CD14-positive monocyte (primary cell): ENCODE measurements at regions not wholly inside any gene's neighbourhood (a gene's known extent, or its start where the extent isn't known, plus 50 kb on each side); places are given as distances from the start of the nearest gene placed in this dataset.

Experiments used
- DNase-seq, 3 donors: peaks; one replicate each; pipeline ENCODE4 v3.0.0-alpha.2; 2011 to 2022
- H2AFZ ChIP-seq: 2 replicates; pipeline ENCODE4 v1.6.0; 2012; ENCODE audit warnings: mild to moderate bottlenecking, low read depth, low read length, inconsistent platforms; ENCODE audit not compliant: insufficient read depth, poor library complexity, severe bottlenecking
- H3K27ac ChIP-seq, 2 donors: 1 replicate in 1 of 2; 2 replicates in 1 of 2; pipeline ENCODE4 v1.5.1; 2012 to 2013; ENCODE audit warnings: low read length in 2 of 2, control low read depth in 1 of 2, inconsistent platforms in 1 of 2, low read depth in 1 of 2, mild to moderate bottlenecking in 1 of 2
- H3K27me3 ChIP-seq, 2 donors: one replicate each; pipeline versions ENCODE4 v1.6.0 to v1.6.1; 2011 to 2013; ENCODE audit warnings: low read length in 2 of 2; ENCODE audit not compliant: control insufficient read depth in 2 of 2, insufficient read depth in 2 of 2
- H3K36me3 ChIP-seq, 2 donors: replicated peaks in 1 of 2; 1 replicate in 1 of 2; 2 replicates in 1 of 2; pipeline versions ENCODE4 v1.5.1 to v1.6.1; 2012 to 2013; ENCODE audit warnings: low read length in 2 of 2, control low read depth in 1 of 2, inconsistent platforms in 1 of 2, mild to moderate bottlenecking in 1 of 2; ENCODE audit not compliant: insufficient read depth in 2 of 2, control insufficient read depth in 1 of 2
- H3K4me1 ChIP-seq, 2 donors: 1 replicate in 1 of 2; 2 replicates in 1 of 2; pipeline versions ENCODE4 v1.5.1 to v1.6.1; 2012 to 2013; ENCODE audit warnings: low read length in 2 of 2, control low read depth in 1 of 2, inconsistent platforms in 1 of 2, mild to moderate bottlenecking in 1 of 2, moderate library complexity in 1 of 2; ENCODE audit not compliant: insufficient read depth in 2 of 2, control insufficient read depth in 1 of 2
- H3K4me2 ChIP-seq: replicated peaks from 2 replicates; pipeline ENCODE3; 2012; ENCODE audit warnings: low read length, moderate library complexity, mild to moderate bottlenecking; ENCODE audit not compliant: poor library complexity, severe bottlenecking; ENCODE audit errors: extremely low read depth
- H3K4me3 ChIP-seq, 3 experiments: fragments of 200-600 bp in 1 of 3; sonication (generic) in 1 of 3; replicated peaks in 1 of 3; 1 replicate in 2 of 3; 2 replicates in 1 of 3; pipeline ENCODE4 v1.5.1; 2011 to 2013; ENCODE audit warnings: low read length in 3 of 3, mild to moderate bottlenecking in 3 of 3, control low read depth in 2 of 3, low read depth in 2 of 3, inconsistent platforms in 1 of 3, moderate library complexity in 1 of 3
- H3K79me2 ChIP-seq: 2 replicates; pipeline ENCODE4 v1.6.0; 2012; ENCODE audit warnings: mild to moderate bottlenecking, control low read depth, inconsistent platforms, low read length, moderate library complexity; ENCODE audit not compliant: insufficient read depth
- H3K9ac ChIP-seq: 2 replicates; pipeline ENCODE4 v1.6.0; 2017; ENCODE audit warnings: low read length, mild to moderate bottlenecking; ENCODE audit not compliant: insufficient read depth, poor library complexity, severe bottlenecking
- H3K9me3 ChIP-seq, 2 donors: replicated peaks in 1 of 2; 1 replicate in 1 of 2; 2 replicates in 1 of 2; pipeline versions ENCODE4 v1.5.1 to v1.6.1; 2012 to 2013; ENCODE audit warnings: low read length in 2 of 2, control low read depth in 1 of 2; ENCODE audit not compliant: control insufficient read depth in 1 of 2, insufficient read depth in 1 of 2
- H4K20me1 ChIP-seq: 2 replicates; pipeline ENCODE4 v1.6.0; 2012; ENCODE audit warnings: mild to moderate bottlenecking, low read length, control low read depth, moderate library complexity; ENCODE audit not compliant: insufficient read depth
- H3K27ac Mint-ChIP-seq, 7 donors: one replicate each; pipeline ENCODE4 v1.8.0; 2020; ENCODE audit warnings: mild to moderate bottlenecking in 7 of 7, mixed read lengths in 7 of 7, moderate library complexity in 6 of 7, inconsistent platforms in 2 of 7
- H3K27me3 Mint-ChIP-seq, 3 donors: one replicate each; pipeline ENCODE4 v1.8.0; 2021 to 2022; ENCODE audit warnings: low read depth in 3 of 3, mild to moderate bottlenecking in 3 of 3, mixed read lengths in 3 of 3, moderate library complexity in 3 of 3, inconsistent platforms in 1 of 3
- H3K36me3 Mint-ChIP-seq, 2 donors: one replicate each; pipeline ENCODE4 v1.8.0; 2020; ENCODE audit warnings: mixed read lengths in 2 of 2, inconsistent platforms in 1 of 2, mild to moderate bottlenecking in 1 of 2
- H3K4me1 Mint-ChIP-seq: one replicate; pipeline ENCODE4 v1.8.0; 2020; ENCODE audit warnings: mild to moderate bottlenecking, mixed read lengths
- H3K4me3 Mint-ChIP-seq, 2 donors: one replicate each; pipeline ENCODE4 v1.8.0; 2020; ENCODE audit warnings: mild to moderate bottlenecking in 2 of 2, mixed read lengths in 2 of 2, moderate library complexity in 1 of 2
- H3K9me3 Mint-ChIP-seq, 7 donors: one replicate each; pipeline ENCODE4 v1.8.0; 2020 to 2022; ENCODE audit warnings: mixed read lengths in 7 of 7, mild to moderate bottlenecking in 6 of 7, moderate library complexity in 6 of 7, inconsistent platforms in 2 of 7
- WGBS: methylation state at CpG from one replicate; pipeline ENCODE4 v1.1.5; 2013; ENCODE audit warnings: missing lambda C conversion rate; ENCODE audit not compliant: insufficient coverage; 5-methylcytosine and 5-hydroxymethylcytosine counted together
- intact Hi-C, 2 donors: fragments of 100-400 bp; cut with micrococcal nuclease; formaldehyde crosslinking; loops; one replicate each; pipeline versions ENCODE4 v1.15.0 to v1.15.1; 2023
- TF ChIP-seq, protein P1 (sequence below): fragments of 200-600 bp; IDR thresholded peaks from one replicate; pipeline ENCODE4 v1.8.0; 2022; ENCODE audit warnings: antibody characterized with exemption, mild to moderate bottlenecking

DNA sequence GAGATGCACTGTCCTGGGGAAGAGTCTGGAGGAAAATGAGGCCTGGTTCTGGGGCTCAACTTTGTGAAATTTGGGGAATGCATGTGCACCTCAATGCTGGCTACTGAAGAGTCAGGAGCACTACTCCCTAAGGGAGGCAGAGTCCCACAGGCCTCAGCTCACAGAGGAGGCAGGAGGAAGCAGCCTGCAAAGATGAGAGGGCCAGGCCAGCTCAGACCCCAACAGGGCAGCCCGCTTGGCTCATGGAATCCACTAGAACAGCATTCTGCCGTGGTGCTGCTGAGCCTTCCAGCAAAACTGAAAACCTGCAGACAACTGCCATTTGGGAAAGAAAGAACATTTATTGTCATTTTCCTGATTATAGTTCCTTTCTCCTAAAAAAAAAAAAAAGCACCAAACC, 300.5 kb downstream of the CTTN start:
- Mint-ChIP-seq H3K27ac (no peak overlapping the region), H3K27me3 (peaks cover 0 to 2% (median 1%) of the 10 kb centered on the region in 3 donors), H3K4me3 (no peak overlapping the region), H3K36me3 (no peaks in the 10 kb centered on the region), H3K4me1 (no peaks in the 10 kb centered on the region), H3K9me3 (peaks cover 0 to 3% (median 0%) of the 10 kb centered on the region in 7 donors)
- DNase-seq: no peak
- no peaks in the 10 kb centered on the region for H3K36me3 ChIP-seq
- H3K4me2 ChIP-seq: no peak overlapping the region
- H3K4me3 ChIP-seq: no peak overlapping the region
- no peaks in the 10 kb centered on the region for H3K27me3 ChIP-seq
- WGBS: 83% methylated on average over 1 of the region's 2 CpGs
- H3K9me3 ChIP-seq: no peaks in the 10 kb centered on the region
- intact Hi-C loops: no loop called here
- no peaks in the 10 kb centered on the region for H3K79me2 ChIP-seq
- H3K27ac ChIP-seq: no peak overlapping the region
- H3K4me1 ChIP-seq: no peaks in the 10 kb centered on the region
- H3K9ac ChIP-seq: no peak overlapping the region
- TF ChIP-seq, protein P1, sequence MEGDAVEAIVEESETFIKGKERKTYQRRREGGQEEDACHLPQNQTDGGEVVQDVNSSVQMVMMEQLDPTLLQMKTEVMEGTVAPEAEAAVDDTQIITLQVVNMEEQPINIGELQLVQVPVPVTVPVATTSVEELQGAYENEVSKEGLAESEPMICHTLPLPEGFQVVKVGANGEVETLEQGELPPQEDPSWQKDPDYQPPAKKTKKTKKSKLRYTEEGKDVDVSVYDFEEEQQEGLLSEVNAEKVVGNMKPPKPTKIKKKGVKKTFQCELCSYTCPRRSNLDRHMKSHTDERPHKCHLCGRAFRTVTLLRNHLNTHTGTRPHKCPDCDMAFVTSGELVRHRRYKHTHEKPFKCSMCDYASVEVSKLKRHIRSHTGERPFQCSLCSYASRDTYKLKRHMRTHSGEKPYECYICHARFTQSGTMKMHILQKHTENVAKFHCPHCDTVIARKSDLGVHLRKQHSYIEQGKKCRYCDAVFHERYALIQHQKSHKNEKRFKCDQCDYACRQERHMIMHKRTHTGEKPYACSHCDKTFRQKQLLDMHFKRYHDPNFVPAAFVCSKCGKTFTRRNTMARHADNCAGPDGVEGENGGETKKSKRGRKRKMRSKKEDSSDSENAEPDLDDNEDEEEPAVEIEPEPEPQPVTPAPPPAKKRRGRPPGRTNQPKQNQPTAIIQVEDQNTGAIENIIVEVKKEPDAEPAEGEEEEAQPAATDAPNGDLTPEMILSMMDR: no peak
- H2AFZ ChIP-seq: no peak overlapping the region
- H4K20me1 ChIP-seq: no peaks in the 10 kb centered on the region

DNA sequence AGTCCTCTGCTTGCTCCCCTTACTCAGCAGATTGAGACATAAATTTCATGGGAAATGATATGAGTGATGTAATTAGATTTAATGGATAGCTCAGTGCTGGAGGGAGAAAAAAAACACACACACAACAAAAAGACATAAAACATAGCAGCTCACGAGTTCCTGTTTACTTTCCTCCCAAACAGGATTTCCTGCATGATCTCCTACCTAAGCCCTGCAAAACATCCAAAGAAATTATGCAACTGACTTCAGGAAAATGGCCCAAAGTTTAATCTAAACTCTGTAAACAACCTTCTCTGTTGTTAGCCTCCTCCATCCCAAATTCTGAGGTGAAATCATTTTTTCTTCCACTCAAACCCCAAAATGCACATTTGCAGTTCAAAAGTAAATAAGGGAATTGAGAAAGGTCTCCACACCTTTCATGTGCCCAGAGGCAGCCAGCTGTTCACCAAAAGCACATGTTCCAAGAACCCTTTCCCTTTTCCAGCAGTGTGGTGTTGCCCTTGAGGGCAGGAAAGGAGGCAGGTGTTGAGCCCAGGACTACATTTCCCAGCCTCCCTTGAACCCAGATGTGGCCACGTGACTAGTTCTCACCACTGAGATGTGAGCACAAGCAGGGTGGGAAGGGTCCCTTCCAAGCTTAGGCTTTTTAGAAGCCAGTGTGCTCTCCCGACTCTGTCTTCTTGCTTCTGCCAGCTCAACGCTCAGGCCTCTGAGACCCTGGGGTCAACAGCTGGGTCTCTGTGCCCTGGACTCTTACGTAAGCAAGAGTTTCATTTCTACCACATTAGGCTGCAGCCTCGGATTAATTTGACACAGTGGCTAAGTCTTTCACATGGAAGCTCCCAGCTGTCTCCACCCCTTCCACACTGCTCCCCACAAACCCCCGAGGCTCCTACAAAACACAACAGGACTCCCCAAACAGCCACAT, 301.2 kb downstream of the CTTN start:
- 69% methylated on average over 7 of the region's 7 CpGs for WGBS
- H2AFZ ChIP-seq: no peak overlapping the region
- H3K27ac Mint-ChIP-seq: no peak overlapping the region
- no peak overlapping the region for H3K4me2 ChIP-seq
- H4K20me1 ChIP-seq: no peaks in the 10 kb centered on the region
- no peak overlapping the region for H3K9ac ChIP-seq
- TF ChIP-seq, protein P1: no peak
- H3K9me3 Mint-ChIP-seq: peaks cover 0 to 3% (median 0%) of the 10 kb centered on the region in 7 donors
- no peak overlapping the region for H3K4me3 ChIP-seq
- H3K4me1 ChIP-seq: no peaks in the 10 kb centered on the region
- H3K27ac ChIP-seq: no peak overlapping the region
- H3K79me2 ChIP-seq: no peaks in the 10 kb centered on the region
- no peaks in the 10 kb centered on the region for H3K36me3 ChIP-seq
- no peak for DNase-seq
- no peaks in the 10 kb centered on the region for H3K36me3 Mint-ChIP-seq
- H3K4me3 Mint-ChIP-seq: no peak overlapping the region
- peaks cover 0 to 2% (median 1%) of the 10 kb centered on the region in 3 donors for H3K27me3 Mint-ChIP-seq
- no peaks in the 10 kb centered on the region for H3K27me3 ChIP-seq
- intact Hi-C loops: no loop called here
- H3K4me1 Mint-ChIP-seq: no peaks in the 10 kb centered on the region
- no peaks in the 10 kb centered on the region for H3K9me3 ChIP-seq
